H9 (cell line): ENCODE measurements at regions not wholly inside any gene's neighbourhood (a gene's known extent, or its start where the extent isn't known, plus 50 kb on each side); places are given as distances from the start of the nearest gene placed in this dataset.

Experiments
- DNase-seq: peaks from one replicate; pipeline ENCODE4 v3.0.0-alpha.2; 2017
- H2AFZ ChIP-seq: one replicate; pipeline ENCODE4 v1.6.1; 2013; ENCODE audit warnings: mild to moderate bottlenecking, low read length, control low read depth, moderate library complexity
- H2AK5ac ChIP-seq: 2 replicates; pipeline ENCODE4 v1.6.1; 2013; ENCODE audit warnings: low read length, control low read depth, mixed read lengths; ENCODE audit not compliant: insufficient read length
- H2BK120ac ChIP-seq: one replicate; pipeline ENCODE4 v1.6.1; 2013; ENCODE audit warnings: low read depth, mild to moderate bottlenecking, low read length, control low read depth, inconsistent platforms; ENCODE audit not compliant: poor library complexity, severe bottlenecking
- H2BK12ac ChIP-seq: 2 replicates; pipeline ENCODE4 v1.6.1; 2013; ENCODE audit warnings: low read length, control low read depth, mixed read lengths, low read depth; ENCODE audit not compliant: insufficient read length
- H2BK15ac ChIP-seq: 2 replicates; pipeline ENCODE4 v1.6.1; 2013; ENCODE audit warnings: low read depth, low read length, control low read depth
- H2BK20ac ChIP-seq: one replicate; pipeline ENCODE4 v1.6.1; 2013; ENCODE audit warnings: low read depth, mild to moderate bottlenecking, low read length, control low read depth, inconsistent platforms; ENCODE audit not compliant: poor library complexity, severe bottlenecking
- H2BK5ac ChIP-seq: 2 replicates; pipeline ENCODE4 v1.6.1; 2013; ENCODE audit warnings: low read length, control low read depth, mixed read lengths; ENCODE audit not compliant: insufficient read length
- H3K14ac ChIP-seq: 2 replicates; pipeline ENCODE4 v1.6.1; 2013; ENCODE audit warnings: low read length, control low read depth; ENCODE audit not compliant: insufficient read depth
- H3K18ac ChIP-seq: 2 replicates; pipeline ENCODE4 v1.6.1; 2013; ENCODE audit warnings: low read depth, mild to moderate bottlenecking, mixed read lengths, low read length, control low read depth; ENCODE audit not compliant: insufficient read length
- H3K23ac ChIP-seq: 2 replicates; pipeline ENCODE4 v1.6.1; 2013; ENCODE audit warnings: low read length, control low read depth, mixed read lengths, low read depth; ENCODE audit not compliant: insufficient read length
- H3K23me2 ChIP-seq: 2 replicates; pipeline ENCODE4 v1.6.1; 2013; ENCODE audit warnings: low read depth, mild to moderate bottlenecking, mixed read lengths, low read length, control low read depth; ENCODE audit not compliant: insufficient read length, poor library complexity, severe bottlenecking
- H3K27ac ChIP-seq: 2 replicates; pipeline ENCODE4 v1.5.1; 2013; ENCODE audit warnings: low read length, control low read depth, mixed read lengths, low read depth; ENCODE audit not compliant: insufficient read length
- H3K27me3 ChIP-seq: 2 replicates; pipeline ENCODE4 v1.6.1; 2013; ENCODE audit warnings: low read length, control low read depth, inconsistent platforms; ENCODE audit not compliant: insufficient read depth
- H3K4ac ChIP-seq: 2 replicates; pipeline ENCODE4 v1.6.1; 2013; ENCODE audit warnings: low read depth, mild to moderate bottlenecking, control low read depth, inconsistent platforms, low read length, moderate library complexity
- H3K4me1 ChIP-seq: 2 replicates; pipeline ENCODE4 v1.6.1; 2013; ENCODE audit warnings: low read length, control low read depth, inconsistent platforms; ENCODE audit not compliant: insufficient read depth
- H3K4me2 ChIP-seq: 2 replicates; pipeline ENCODE4 v1.6.1; 2013; ENCODE audit warnings: low read length, control low read depth, mixed read lengths; ENCODE audit not compliant: insufficient read length, insufficient read depth
- H3K56ac ChIP-seq: 2 replicates; pipeline ENCODE4 v1.6.1; 2013; ENCODE audit warnings: low read depth, mild to moderate bottlenecking, mixed read lengths, low read length, control low read depth; ENCODE audit not compliant: insufficient read length
- H3K79me1 ChIP-seq: 2 replicates; pipeline ENCODE4 v1.6.1; 2013; ENCODE audit warnings: low read depth, mild to moderate bottlenecking, moderate library complexity, low read length, control low read depth, inconsistent platforms; ENCODE audit not compliant: insufficient read depth, poor library complexity, severe bottlenecking
- H3K79me2 ChIP-seq: 2 replicates; pipeline ENCODE4 v1.6.1; 2013; ENCODE audit warnings: low read length, control low read depth, inconsistent platforms; ENCODE audit not compliant: insufficient read depth
- H3K9ac ChIP-seq: 2 replicates; pipeline ENCODE4 v1.6.1; 2013; ENCODE audit warnings: low read length, control low read depth, mixed read lengths; ENCODE audit not compliant: insufficient read length; ENCODE audit errors: extremely low read depth
- H3K9me3 ChIP-seq: one replicate; pipeline ENCODE4 v1.6.1; 2013; ENCODE audit warnings: low read depth, low read length, inconsistent platforms; ENCODE audit not compliant: control insufficient read depth
- H3T11ph ChIP-seq: one replicate; pipeline ENCODE4 v1.6.1; 2013; ENCODE audit warnings: mild to moderate bottlenecking, low read length, control low read depth, inconsistent platforms
- H4K20me1 ChIP-seq: one replicate; pipeline ENCODE4 v1.6.1; 2013; ENCODE audit not compliant: control insufficient read depth, insufficient read length, insufficient read depth
- H4K5ac ChIP-seq: 2 replicates; pipeline ENCODE4 v1.6.1; 2013; ENCODE audit warnings: low read depth, mild to moderate bottlenecking, mixed read lengths, low read length, control low read depth; ENCODE audit not compliant: insufficient read length
- H4K8ac ChIP-seq: replicated peaks from 2 replicates; pipeline ENCODE4 v1.6.1; 2013; ENCODE audit warnings: low read length, control low read depth, mixed read lengths, low read depth; ENCODE audit not compliant: insufficient read length
- H4K91ac ChIP-seq: 2 replicates; pipeline ENCODE4 v1.6.1; 2013; ENCODE audit warnings: low read depth, mild to moderate bottlenecking, moderate library complexity, mixed read lengths, low read length, control low read depth; ENCODE audit not compliant: insufficient read length
- H3K27ac Mint-ChIP-seq, 3 experiments: 2 replicates in 2 of 3; 3 replicates in 1 of 3; pipeline ENCODE4 v1.8.0; 2020 to 2021; ENCODE audit warnings: mixed read lengths in 3 of 3, mild to moderate bottlenecking in 1 of 3, moderate library complexity in 1 of 3
- H3K27me3 Mint-ChIP-seq: 2 replicates; pipeline ENCODE4 v1.8.0; 2021; ENCODE audit warnings: low read depth, mild to moderate bottlenecking, moderate library complexity, mixed read lengths
- H3K36me3 Mint-ChIP-seq, 3 experiments: 2 replicates in 2 of 3; 3 replicates in 1 of 3; pipeline ENCODE4 v1.8.0; 2020 to 2021; ENCODE audit warnings: low read depth in 3 of 3, mixed read lengths in 3 of 3; ENCODE audit not compliant: insufficient read depth in 1 of 3
- H3K4me1 Mint-ChIP-seq, 2 experiments: 2 replicates each; pipeline ENCODE4 v1.8.0; 2020; ENCODE audit warnings: mixed read lengths in 2 of 2
- H3K4me3 Mint-ChIP-seq, 2 experiments: 2 replicates in 1 of 2; 3 replicates in 1 of 2; pipeline ENCODE4 v1.8.0; 2020 to 2021; ENCODE audit warnings: mild to moderate bottlenecking in 2 of 2, mixed read lengths in 2 of 2, moderate library complexity in 1 of 2
- H3K9me3 Mint-ChIP-seq, 2 experiments: 2 replicates in 1 of 2; 3 replicates in 1 of 2; pipeline ENCODE4 v1.8.0; 2020; ENCODE audit warnings: mild to moderate bottlenecking in 2 of 2, mixed read lengths in 2 of 2, moderate library complexity in 1 of 2
- WGBS: extraction: QIAGEN DNeasy Blood & Tissue Kit; methylation state at CpG from one replicate; pipeline ENCODE4 v1.1.7; 2013; ENCODE audit warnings: missing lambda C conversion rate, low lambda C conversion rate, mixed read lengths; ENCODE audit not compliant: insufficient read length; ENCODE audit errors: extremely low coverage; 5-methylcytosine and 5-hydroxymethylcytosine counted together
- TF ChIP-seq, protein P1 (sequence below): fragments of 200-600 bp; sonication (generic); conservative IDR thresholded peaks from 3 replicates; pipeline ENCODE4 v1.8.0; 2021; ENCODE audit warnings: antibody characterized with exemption, mild to moderate bottlenecking

DNA sequence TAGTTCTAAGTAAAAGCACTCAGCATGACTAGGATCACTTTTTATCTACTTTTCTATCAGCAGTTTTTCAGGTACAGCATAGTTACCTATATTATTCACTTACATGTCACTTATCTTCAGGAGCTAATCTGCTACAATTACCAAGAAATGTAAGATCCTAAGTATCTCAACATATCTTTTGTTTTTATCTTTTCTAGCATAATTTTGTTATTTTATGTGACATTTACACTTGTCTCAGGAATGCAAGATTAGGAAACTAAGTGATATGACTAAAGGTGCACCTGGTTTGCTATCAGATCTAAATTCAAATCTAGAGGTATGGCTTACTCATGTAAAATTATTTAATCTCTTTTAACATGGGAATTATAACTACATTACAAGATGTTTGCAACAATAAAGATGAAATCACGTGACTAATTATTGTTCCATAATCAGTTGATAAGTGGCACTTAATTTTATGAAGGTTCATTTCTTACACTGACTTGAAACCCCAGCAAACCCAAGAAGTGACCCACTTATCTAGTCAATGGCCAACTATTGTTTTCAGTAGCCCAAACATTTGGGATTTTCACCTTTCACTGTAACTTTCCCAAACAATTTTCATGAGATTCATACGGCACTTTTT, 390.3 kb upstream of the PCDH15 start:
- Histone ChIP-seq H3K27ac (no peak overlapping the region), H4K20me1 (no peaks in the 10 kb centered on the region), H3K79me1 (no peaks in the 10 kb centered on the region), H3K14ac (no peak overlapping the region), H3K4me1 (no peaks in the 10 kb centered on the region), H2BK120ac (no peak overlapping the region), H3K4ac (no peak overlapping the region), H3T11ph (no peak overlapping the region), H3K9ac (no peak overlapping the region), H4K91ac (no peak overlapping the region), H2AK5ac (no peak overlapping the region), H2AFZ (no peak overlapping the region), H4K8ac (no peak overlapping the region), H3K56ac (no peak overlapping the region), H2BK12ac (no peak overlapping the region), H2BK20ac (no peak overlapping the region), H3K23ac (no peak overlapping the region), H3K27me3 (no peaks in the 10 kb centered on the region), H4K5ac (no peak overlapping the region), H2BK15ac (no peak overlapping the region), H3K9me3 (no peaks in the 10 kb centered on the region), H3K18ac (no peak overlapping the region), H2BK5ac (no peak overlapping the region), H3K4me2 (no peak overlapping the region), H3K23me2 (no peaks in the 10 kb centered on the region), H3K79me2 (no peaks in the 10 kb centered on the region)
- no peak for DNase-seq
- Mint-ChIP-seq H3K27me3 (no peaks in the 10 kb centered on the region), H3K9me3 (no peaks in the 10 kb centered on the region), H3K4me1 (no peaks in the 10 kb centered on the region), H3K36me3 (no peaks in the 10 kb centered on the region), H3K27ac (no peak overlapping the region), H3K4me3 (no peak overlapping the region)
- TF ChIP-seq, protein P1, sequence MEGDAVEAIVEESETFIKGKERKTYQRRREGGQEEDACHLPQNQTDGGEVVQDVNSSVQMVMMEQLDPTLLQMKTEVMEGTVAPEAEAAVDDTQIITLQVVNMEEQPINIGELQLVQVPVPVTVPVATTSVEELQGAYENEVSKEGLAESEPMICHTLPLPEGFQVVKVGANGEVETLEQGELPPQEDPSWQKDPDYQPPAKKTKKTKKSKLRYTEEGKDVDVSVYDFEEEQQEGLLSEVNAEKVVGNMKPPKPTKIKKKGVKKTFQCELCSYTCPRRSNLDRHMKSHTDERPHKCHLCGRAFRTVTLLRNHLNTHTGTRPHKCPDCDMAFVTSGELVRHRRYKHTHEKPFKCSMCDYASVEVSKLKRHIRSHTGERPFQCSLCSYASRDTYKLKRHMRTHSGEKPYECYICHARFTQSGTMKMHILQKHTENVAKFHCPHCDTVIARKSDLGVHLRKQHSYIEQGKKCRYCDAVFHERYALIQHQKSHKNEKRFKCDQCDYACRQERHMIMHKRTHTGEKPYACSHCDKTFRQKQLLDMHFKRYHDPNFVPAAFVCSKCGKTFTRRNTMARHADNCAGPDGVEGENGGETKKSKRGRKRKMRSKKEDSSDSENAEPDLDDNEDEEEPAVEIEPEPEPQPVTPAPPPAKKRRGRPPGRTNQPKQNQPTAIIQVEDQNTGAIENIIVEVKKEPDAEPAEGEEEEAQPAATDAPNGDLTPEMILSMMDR, result no peak
- no CpG with 5 or more reads among the region's 2 CpGs for WGBS
